HS-5 (cell line): ENCODE measurements at regions not wholly inside any gene's neighbourhood (a gene's known extent, or its start where the extent isn't known, plus 50 kb on each side); places are given as distances from the start of the nearest gene placed in this dataset.

Experiments
- DNase-seq: peaks from one replicate; pipeline ENCODE4 v3.0.0-alpha.2; 2012; ENCODE audit warnings: low read depth

DNA sequence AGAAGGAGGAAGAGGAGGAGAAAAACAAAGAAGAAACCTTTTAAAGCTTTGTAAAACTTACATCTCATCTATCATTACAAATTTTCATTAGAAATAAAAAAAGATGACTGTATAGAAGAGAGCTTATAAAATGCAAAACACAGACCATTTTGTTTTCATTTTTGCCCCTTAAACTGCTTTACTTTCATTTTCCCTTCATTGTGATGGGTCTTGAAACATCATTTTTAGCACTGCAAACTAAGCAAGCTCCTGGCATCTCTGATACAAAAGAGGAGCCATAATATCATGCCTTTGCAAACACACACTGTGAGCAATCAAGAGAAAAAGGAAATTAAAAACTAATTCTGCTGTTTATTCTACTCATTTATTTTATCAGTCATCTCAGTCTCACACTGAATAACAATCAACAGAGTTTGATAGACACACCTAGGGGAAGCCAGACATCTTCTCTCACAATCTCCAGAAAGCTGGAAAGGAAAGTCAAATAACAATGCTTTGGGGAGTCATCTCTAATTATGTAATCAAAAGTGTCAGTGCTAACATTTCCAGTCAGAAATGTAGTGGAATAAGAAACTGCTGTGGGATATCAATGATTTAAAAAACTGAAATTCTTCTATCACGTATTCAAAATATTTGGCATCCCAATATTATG, 467.7 kb upstream of the FAT3 start:
- DNase-seq = no peak

DNA sequence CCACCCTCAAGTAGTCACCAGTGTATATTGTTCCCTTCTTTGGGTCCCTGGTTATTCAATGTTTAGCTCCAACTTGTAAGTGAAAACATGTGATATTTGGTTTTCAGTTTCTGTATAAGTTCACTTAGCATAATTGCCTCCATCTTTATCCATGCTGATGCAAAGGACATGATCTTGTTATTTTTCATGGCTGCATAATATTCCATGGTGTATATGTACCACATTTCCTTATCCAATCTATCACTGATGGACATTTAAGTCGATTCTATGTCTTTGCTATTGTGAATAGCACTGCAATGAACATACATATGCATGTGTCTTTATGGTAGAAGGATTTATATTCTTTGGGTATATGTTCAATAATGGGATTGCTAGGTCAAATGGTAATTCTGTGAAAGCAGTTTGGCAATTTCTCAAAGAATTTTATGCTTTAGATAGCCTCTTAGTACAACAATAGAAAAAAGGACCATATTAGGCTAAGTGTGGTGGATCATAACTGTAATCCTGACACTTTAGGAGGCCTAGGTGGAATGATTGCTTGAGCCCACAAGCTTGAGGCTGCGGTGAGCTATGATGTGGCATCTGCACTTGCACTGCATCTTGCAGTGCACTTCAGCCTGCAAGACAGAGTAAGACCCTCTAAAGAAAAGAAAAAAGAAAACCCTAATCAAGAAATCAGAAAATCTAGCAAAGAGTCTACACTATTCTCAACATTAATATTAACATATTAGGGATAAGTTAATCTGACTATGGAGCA, 468.5 kb upstream of the FAT3 start:
- DNase-seq = no peak

DNA sequence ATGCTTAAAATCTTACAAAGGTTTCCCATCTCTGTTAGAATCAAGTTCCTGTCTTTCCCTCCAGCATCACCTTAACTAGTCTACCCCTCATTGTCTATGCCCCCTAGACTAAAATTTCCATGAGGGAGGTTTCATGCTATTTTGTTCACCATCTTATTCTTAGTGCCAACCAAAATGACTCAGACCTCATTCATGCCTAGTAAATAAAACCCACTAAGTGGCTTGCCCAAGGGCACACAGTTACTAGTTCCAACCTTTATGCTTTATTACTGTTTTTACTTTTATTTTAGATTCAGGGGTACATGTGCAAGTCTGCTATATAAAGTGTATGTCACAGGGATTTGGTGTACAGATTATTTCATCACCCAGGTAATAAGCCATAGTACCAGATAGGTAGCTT, 469.1 kb upstream of the FAT3 start:
- DNase-seq = no peak

DNA sequence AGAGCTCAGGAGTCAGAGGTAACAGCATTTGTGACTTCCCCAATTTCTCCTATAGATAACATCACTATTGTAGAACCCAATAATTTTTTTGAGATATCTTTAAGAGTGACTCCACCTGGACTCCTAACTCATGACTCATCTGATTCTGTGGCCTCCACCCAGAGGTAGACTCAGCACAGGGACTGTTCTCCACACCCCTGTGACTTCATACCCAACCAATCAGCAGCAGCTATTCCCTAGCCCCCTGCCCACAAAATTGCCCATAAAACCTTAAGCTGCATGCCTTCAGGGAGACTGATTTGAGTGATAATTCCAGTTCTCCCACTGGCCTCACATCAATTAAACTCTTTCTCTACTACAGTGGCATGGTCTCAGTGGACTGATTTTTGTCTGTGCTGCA, 475.4 kb upstream of the FAT3 start:
- no peak for DNase-seq

DNA sequence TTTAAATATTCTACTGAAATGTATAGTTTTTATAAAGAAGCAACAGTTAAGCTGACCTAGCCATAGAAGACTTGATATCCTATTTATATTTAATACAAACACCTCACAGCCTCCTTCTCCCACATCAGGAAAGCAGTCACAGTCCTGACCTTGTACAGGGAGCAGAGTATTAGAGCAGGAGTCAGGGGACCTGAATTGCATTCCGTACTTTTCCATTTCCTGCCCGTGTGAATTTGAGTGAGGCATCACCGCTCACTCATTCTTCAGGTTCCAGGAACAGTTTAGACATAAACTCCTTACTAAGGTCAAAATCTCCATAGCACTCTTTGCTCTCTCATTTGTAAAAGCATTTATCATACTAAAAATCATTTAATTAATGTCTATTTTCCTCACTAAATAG, 482.5 kb upstream of the FAT3 start:
- no peak for DNase-seq

DNA sequence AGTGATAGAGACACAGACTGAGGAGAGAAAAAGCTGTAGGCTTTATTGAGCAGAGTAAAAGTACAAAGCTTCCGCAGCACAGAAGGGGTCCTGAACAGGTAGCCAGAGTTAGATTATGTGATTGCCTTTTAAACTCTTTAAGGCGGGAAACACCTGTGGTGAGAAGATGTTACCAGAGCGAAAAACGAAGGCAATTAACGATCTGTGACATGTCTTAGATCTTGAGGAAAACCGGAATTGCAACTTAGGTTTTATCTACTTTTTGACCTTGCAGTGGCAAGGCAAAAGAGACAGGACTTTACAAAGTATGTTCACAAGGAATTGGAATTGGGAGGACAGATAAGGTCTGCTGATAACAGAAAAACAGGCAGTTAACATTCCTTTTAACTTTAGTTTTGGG, 493.6 kb upstream of the FAT3 start:
- no peak for DNase-seq

DNA sequence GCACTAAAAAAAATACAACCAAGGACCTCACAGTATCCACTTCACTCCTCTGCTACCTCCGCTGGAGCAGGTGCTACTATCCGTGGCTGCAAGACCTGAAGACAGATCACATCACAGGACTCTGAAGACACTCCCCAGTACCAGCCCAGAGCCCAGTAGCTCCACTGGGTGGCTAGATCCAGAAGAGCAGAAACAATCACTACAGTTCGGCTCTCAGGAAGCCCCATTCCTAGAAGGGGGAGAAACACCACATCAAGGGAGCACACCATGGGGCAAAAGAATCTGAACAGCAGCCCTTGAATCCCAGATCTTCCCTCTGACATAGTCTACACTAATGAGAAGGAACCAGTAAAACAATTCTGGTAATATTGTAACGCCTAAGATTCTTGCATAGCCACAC, 494.0 kb upstream of the FAT3 start:
- DNase-seq = no peak

DNA sequence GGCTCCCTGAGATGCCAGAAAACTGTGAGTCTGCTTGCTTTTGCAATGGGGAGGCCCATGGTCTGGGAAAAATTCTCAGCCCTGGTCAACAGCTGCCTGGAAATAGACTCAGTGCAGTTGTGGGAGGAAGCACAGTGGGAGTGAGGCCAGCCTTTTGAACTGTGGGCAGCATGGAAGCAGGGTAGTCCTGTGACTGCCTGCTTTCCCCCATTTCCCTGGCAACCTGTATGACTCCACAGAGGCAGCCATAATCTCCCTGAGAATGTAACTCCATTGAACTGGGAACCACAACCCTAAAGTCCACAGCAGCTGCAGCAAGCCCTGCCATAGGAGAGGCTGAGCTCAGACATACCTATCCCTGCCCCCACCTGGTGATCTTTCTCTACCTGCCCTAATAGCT, 494.6 kb upstream of the FAT3 start:
- DNase-seq = no peak

DNA sequence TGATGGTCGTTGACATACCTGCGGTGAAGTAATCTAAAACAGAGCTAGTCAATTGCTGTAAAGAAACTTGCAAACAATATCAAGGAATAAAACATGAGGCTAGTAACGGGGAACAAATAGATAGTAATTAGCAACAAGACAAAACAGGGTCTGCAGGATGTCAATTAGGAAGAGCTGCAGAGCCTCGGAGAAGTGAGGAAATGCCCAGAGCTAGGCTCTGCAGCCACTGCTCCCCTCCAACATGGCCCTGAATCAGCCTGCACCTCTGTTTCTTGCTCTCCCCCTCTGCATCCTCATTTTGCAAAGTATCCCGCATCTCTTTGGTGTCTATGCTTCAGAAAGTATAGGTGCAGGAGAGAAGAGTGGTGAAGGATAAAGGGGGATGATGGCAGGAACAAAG, 507.4 kb upstream of the FAT3 start:
- no peak for DNase-seq

DNA sequence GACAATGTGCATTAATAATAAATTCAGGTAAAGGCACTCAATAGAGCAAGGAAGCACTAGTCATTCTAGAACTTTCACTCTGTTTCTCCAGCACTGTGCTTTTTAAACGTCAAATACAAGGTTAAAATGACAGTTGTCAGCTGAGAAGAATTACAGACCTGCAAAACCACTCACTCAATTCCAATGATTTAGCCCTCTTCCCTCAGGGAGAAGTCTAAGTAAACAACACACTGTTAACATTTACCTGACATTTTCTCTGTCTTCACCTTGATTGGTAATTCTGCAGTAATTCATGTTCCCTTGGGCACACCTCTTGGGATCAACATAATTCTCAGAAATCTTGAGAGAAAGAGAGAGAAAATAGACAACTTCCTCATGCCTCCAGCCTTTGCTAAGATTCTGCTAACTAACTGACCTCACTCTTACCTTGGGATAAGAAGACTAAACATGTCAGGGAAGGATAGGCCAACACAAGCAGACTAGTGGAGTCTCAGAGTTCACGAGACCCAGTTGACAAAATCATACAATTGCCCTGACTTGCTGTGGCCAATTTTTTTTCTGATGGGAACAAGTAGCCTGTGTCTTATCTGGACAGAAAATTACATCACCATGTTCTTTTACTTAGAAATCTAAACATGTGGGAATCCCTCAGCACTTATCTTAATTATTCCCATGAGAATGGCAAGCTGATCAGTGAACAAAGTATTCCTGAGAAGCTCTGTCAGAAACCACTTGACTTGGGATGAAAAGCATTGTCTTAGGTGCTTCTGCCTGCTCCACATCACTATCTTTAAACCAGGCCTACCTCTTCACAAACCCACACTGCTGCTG, 516.8 kb upstream of the FAT3 start:
- DNase-seq = no peak

DNA sequence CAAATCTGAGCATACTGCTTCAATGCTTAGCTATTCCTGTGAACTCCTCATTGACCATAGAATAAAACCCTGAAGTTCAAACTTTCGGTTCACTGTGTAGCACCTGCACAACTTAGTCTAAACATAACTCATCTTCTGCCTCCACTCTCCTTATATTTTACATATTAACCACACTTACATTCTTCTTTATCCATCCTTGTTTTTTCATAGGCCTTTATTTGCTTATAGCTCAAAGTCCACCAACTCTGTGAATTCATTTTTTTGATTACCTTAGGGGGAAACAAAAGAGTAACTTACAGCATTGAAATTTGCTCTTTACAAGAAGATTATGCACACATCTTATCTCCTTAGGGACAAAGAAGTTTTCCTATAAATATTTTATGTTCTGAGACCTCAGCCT, 521.6 kb upstream of the FAT3 start:
- DNase-seq = no peak

DNA sequence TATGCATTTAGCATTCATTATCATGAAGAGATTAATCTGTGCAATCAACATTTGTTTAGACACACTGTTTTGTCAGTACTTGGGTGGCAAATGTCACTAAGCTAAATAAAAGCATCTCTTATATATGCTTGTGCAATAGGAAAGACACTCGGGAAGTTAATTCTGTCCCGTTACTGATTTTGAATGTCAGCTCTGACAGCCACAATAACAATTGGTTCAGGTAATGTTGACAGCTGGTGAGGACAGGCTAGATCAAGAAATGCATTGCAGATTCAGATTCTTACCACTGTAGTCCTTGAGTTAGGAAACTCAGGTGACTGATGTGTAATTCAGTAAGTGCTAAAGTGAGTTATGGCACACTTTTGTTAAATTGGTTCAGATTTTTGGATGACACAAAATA, 523.8 kb upstream of the FAT3 start:
- no peak for DNase-seq

DNA sequence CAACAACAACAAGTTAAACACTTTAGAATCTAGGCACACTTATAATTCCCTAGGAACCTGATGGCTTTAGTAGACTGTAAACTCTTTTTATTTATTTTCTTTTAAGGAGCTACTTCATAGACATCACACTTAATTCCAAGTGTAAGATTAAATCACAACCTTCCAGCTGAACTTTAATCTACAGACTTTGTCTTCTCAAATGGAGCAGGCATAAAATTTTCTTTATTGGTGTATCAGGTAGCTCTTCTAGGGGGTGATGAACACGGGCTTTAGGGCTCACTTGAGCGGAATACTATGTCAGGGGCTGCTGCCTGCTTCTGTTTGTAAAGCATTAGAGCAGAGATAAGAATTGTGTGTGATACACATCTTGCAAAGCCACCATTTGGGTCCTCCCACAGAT, 525.8 kb upstream of the FAT3 start:
- DNase-seq = no peak

DNA sequence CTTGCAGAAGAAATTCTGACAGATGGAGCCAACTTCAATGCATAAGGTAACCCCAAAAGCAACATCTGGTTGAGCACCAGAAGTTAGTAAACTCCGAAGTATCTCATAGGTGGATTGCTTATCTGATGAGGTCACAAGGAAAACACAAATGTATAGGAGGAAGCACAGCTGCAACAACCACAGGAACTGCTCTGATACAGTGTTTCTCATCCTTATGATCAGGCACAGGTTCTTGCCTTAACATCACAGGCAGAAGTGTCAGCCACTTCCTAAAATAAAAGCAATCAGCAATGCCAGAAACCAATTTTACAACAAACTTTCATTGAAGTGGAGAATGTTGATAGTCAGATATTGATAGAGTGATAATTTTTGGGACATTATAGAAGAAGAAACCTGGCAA, 530.3 kb upstream of the FAT3 start:
- no peak for DNase-seq

DNA sequence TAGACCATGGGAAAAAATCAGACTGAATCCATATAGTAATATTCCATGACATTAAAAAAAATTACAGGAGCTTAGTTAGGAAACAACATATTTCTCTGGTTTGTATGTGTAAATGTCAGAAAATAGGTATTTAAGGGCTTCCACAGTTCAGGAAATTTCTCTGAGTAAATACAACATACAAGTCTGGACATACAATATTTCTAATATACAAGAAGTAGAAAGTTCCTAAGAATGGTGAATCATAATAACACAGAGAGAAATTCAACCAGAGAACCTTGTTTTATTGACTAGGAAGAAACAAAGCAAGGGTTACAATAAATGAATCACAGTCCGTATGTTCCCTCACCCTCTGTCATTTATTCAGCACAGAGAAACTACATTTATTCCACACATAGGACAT, 532.7 kb upstream of the FAT3 start:
- no peak for DNase-seq

DNA sequence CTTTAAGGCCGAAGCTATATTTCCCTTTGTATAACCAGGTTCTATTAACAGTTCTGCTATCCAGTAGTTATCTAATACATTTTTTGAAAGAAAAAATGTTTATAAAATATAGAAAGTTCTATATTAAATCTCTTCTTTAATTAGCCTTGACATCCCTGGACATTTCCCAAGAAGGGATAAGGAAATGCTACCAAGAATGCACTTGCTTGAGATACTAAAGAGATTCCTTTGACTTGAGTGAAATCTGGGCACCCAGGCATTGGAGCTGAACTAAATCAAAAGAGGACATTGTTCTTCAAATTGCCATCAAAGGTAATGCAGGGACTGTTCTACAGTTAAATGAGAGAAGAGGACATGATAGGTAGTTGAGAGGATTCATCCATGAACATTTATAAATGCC, 535.9 kb upstream of the FAT3 start:
- DNase-seq = no peak

DNA sequence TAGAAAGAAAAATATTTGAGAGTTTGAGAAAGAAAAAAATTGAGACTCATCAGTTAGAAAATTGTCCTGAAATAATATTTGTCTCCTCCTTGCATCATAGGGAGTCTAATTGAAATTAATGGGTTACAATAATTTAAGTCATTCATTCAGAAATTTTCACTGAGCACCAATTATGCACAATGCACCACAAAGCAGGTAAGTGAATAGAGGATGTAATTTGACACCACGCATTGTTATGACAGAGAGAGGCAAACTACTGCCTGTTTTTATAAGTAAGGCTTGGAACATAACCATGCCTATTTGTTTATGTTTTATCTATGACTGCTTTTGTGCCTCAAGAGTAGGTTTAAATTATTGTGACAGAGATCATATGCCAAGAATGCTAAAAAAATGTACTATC, 537.9 kb upstream of the FAT3 start:
- no peak for DNase-seq

DNA sequence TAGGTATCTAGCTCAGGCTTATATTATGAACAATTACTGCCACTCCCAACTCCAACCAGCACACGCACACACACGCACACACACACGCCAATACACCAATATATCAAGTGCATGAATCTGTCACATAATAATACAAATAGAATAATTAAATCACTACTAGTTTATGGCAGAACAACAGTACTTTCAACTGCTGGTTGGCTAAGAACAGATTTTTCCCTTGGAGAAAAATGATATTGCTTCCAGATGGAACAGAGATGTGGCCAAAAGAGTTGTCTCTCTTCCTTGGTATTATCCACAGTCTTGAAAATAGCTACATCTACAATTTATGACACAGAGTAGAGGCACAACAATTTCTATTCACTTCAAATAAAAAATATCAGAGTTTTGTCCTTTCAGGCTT, 538.3 kb upstream of the FAT3 start:
- DNase-seq = no peak

DNA sequence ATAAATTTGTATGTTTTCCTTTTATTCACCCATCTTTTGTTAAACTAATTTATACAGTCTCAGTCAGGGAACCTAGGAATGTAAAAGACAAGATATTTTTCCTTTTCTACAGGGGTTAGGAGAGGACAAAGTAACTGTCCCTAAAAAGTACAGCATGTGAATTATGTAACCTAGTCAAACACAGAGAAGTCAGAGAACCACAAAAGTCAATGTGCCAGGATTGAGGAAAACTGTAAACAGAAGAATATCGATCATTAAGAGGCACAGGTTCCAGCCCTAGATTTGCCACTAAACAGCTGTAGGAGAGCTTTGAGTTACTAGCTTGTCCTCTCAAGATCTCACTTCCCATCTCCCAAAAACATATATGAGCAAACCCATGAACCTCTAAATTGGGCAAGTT, 550.9 kb upstream of the FAT3 start:
- DNase-seq = no peak

DNA sequence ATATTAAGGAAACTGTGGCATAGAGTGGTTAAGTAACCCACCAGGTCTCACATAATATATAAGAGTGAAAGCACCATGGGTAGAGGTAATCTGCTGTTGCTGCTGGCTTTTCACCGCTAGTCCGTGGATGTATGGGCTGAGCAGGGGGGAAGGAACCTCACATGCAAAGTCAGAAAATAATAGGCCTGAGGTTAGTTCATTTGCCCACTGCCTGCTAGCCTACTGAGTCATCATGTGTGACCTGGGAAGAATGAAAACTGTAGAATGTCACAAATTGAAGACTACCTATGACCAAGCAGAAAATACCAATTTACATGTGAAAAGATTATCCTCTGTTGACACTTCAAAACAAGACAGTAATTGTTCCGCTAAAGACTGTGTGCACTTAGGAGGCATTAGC, 560.1 kb upstream of the FAT3 start:
- DNase-seq = no peak

DNA sequence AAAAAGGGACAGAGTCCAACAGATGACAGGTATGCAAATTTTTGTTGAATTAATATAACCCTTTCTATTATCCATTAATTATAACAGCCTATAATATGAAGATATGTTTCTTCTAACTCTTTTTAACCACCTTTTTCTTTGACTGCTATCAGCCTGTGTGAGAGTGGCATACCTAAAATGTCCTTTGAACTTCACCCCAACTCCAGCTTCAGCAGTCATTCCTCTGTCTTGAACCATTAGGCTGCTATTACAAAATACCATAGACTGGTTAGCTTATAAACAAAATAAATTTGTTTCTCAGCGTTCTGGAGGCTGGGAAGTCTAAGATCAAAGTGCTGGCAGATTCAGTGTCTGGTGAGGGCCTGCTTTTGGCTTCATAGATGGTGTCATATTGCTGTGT, 564.6 kb upstream of the FAT3 start:
- no peak for DNase-seq

DNA sequence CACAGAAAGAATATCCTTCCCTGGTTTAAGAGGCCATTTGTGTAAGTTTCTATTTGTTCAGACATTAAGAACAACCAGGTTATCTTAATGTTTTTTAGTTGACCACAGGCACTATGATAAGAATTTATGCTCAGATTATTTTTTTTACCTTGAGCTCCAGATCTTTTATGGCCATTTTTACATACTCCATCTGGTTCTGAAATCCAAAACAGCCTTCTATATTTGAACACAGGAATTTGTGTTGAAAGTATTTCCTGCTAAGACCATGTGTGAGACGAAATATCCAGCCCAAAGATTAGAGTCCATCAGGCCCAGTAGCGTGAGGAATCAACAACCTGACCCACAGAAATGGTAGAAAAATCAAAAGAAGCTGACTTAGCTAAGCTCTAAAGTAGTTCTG, 569.9 kb upstream of the FAT3 start:
- DNase-seq = no peak

DNA sequence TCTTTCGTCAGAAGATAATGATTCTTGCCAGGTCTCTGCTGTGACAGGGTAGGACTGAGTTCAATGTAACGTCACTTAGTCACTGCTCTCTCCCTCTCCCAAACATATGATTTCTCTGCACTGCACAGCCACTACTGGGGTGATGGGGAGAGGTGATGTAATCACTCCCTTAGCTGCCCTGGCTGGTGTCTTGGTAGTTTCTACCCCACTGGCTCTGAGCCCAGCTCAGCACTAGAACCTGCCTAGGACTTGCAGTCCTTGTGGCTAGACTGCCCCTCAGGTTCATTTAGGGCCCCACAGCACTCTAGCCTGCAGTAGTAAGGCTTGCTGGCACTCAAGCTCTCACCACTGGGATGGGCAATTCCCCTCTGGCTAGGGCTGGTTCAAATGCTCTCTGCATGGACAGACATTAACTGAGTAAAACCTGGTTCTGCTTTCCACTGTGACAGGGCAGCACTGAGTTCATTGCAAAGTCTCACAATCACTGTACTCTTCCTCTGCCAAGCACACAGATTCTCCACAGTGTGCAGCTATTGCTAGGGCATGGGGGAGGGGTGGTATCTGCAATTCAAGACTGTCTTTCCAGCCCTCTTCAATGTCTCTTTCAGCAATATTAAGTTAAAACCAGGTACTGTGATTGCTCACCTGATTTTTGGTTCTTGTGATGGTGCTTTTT, 571.4 kb upstream of the FAT3 start:
- no peak for DNase-seq
